C4-2B (cell line): ENCODE measurements at regions not wholly inside any gene's neighbourhood (a gene's known extent, or its start where the extent isn't known, plus 50 kb on each side); places are given as distances from the start of the nearest gene placed in this dataset.

Experiments used
- H3K27ac ChIP-seq: fragments of 450-650 bp; 2 replicates; pipeline ENCODE4 v1.5.1; 2017
- ZFX ChIP-seq: fragments of 450-650 bp; IDR thresholded peaks from 2 replicates; pipeline ENCODE4 v1.6.1; 2017
- TF ChIP-seq, protein P1 (sequence below): fragments of 450-650 bp; conservative IDR thresholded peaks from 2 replicates; pipeline ENCODE4 v1.5.1; 2017; ENCODE audit warnings: mild to moderate bottlenecking

DNA sequence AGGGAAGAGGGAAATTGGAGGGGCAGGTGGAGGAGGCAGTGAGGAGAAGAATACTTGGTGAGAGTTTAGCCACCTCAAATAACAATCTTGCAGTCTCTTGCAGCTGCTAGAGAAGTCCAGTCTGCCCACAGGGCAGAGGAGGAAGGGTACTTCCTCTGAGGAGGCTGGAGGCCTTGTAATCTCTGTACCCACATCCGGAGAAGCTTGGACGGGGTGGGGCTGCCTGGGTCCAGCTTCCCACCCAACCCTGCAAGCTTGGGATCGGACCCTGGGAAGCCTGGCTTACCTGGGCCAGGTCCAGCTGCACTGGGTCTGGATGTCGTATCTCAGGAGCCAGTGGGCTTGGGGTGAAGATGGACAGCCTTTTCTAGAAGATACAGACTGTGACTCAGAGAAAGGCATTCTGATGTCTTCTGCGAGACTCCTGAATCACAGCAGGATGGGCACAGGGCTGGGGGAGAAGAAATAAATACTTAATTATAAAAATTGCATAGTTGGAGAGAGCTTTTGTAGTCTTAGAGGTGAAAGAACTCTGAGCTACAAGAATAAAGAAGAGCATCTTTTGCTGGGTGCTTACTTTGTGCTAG lies 111.8 kb upstream of the JUN start:
- H3K27ac ChIP-seq: no peak overlapping the region
- no peak for TF ChIP-seq ZFX
- TF ChIP-seq, protein P1, sequence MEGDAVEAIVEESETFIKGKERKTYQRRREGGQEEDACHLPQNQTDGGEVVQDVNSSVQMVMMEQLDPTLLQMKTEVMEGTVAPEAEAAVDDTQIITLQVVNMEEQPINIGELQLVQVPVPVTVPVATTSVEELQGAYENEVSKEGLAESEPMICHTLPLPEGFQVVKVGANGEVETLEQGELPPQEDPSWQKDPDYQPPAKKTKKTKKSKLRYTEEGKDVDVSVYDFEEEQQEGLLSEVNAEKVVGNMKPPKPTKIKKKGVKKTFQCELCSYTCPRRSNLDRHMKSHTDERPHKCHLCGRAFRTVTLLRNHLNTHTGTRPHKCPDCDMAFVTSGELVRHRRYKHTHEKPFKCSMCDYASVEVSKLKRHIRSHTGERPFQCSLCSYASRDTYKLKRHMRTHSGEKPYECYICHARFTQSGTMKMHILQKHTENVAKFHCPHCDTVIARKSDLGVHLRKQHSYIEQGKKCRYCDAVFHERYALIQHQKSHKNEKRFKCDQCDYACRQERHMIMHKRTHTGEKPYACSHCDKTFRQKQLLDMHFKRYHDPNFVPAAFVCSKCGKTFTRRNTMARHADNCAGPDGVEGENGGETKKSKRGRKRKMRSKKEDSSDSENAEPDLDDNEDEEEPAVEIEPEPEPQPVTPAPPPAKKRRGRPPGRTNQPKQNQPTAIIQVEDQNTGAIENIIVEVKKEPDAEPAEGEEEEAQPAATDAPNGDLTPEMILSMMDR: no peak

DNA sequence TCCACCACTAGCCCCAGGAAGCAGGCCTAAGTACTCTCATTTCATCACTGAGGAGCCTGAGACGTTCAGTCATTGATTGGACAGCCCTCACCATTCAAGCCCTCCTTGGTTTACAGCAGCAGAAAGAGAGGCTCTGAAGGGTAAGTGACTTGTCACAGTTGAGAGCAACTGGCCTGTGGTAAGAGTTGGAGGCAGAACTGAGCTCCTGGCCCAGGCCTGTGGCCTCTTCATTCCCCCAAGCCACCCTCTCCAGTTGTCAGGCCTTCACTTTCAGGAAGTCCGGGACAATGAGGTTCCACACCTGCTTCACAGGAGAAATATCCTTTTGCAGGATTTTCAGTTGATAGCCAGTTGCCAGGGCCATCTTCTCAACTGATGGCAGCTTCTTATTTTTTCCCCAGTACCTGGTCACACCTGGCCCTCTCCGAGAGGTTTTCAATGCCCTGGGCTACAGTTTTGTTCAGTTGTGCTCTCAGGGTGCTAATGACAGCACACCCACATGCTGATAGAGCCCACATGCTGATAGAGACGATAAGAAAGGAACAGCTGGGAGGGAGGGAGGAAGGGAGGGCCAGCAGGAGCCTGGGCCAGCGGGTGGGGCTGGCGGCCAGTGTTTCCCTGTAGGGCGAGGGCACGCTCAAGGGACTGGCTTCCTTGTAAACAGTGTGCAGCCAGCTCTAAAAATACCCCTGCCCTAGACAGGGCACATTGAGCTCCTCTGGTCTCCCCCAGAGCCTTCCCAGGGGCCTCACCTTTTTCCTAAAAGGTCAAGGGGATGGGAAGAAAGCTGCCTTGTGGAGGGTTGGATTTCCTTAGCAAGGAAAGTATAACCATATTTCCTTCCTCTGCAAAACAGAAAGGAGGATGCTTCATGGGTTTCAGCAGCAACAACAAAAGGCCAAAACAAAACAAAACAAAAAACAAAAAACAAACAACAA lies 112.7 kb upstream of the JUN start:
- no peak overlapping the region for H3K27ac ChIP-seq
- no peak for TF ChIP-seq ZFX
- TF ChIP-seq, protein P1: no peak

DNA sequence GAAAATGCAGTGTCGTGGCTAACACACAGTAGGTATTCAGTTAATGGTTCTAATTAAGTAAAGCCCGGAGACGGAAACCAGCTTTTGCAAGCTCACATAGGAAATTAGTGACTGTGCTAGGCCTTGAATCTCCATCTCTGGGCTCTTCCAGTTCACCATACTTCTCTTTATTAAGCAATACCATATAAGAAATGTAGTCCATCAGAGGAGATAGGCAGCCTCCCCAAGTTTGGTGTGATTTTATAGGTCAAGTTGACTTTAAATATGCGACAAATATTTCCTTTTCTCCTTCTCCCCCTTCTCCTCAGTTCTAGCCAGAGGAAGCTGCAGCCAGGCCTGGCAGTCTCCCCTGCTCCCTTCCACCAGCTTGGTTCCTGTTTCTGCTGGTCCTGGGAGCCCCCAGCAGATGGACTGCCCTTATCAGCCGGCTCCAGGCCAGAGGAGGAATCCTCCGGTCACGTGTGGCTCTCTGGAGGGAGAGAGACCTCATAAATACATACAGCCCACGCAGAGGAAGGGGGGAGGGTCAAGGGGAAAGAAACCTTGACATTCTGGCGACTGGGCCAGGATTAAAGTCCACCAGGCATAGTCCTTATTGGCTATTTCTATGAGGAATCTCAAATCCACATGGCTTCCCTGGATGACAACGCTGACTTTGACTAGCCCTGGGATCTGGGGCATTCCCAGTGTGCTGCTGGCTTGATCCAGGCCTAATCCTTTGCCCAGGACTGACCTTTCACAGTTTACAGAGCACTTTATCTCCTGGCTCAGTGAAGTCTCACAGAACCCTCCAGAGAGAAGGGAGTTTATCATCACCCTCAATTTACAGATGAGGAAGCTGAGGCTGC lies 115.1 kb upstream of the JUN start:
- TF ChIP-seq ZFX: no peak
- TF ChIP-seq, protein P1: no peak
- H3K27ac ChIP-seq: no peak overlapping the region

DNA sequence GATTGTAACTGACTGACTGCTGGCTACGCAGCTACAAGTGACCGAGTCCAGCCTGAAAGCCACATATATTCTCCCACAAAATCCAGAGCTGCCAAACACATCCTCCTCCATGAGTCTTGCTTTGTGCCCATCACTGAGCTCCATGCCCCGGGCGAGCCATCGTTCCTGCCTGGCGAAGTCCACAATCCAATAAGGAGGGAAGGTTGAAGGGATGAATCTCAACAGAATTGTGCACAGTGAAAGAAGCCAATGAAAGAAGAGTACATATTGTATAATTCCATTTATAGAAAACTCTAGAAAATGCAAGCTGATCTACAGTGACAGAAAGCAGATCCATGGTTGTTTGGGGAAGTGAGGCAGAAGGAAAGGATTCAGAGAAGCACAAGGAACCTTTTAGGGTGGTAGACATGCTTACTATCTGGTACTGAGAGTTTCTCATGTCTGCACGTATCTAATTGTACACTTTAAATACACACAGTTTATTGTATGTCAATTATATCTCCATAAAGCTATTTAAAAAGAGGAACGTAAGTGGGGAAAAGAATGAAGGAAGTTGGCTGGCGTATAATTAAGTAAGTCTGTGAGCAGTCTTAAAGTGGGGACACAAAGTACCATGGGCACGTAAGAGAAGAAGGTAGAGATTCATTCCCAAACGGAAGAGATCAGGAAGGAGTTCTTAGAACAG lies 115.9 kb upstream of the JUN start:
- TF ChIP-seq, protein P1: no peak
- TF ChIP-seq ZFX: no peak
- no peak overlapping the region for H3K27ac ChIP-seq

DNA sequence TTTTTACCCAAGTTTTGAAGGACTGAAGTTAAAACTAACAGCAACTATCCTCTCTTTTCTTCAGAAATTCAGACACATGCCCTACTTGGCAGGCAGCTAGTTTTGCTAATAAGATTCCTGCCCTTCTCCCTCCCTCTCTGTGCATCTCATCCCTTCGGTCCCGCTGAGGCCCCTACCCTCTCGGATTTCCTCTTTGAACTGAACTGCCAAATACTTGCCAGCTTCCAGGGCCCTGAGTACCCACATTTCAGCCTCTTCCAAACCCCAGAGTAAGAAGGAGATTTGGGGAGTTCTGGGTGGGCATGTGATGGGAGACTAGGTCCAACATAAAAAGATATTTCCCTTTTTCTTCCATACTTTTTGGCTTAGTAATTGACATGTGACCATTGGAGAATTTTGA lies 116.5 kb upstream of the JUN start:
- TF ChIP-seq, protein P1: no peak
- TF ChIP-seq ZFX: no peak
- H3K27ac ChIP-seq: no peak overlapping the region

DNA sequence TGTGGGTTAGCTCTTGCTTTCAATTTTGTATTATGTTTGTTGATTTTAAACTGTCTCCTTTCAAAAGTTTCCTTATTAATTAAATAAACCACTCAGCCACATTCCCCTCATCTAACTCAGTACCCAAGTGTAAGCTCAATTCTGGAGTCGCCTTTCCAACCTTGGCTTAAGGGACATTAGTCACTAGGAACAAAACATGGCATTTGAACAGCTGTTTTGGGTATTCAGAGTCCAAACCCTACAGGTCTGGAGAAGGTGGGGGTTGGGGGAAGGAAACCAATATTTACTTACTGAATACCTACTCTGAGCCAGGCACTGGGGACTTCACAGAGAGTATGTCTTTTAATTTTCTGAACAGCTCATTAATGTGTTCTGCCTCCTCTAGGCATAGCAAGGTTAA lies 117.2 kb upstream of the JUN start:
- TF ChIP-seq, protein P1: no peak
- no peak for TF ChIP-seq ZFX
- no peak overlapping the region for H3K27ac ChIP-seq
